Lower leg skin (tissue), 3 donors: ENCODE measurements at regions not wholly inside any gene's neighbourhood (a gene's known extent, or its start where the extent isn't known, plus 50 kb on each side); places are given as distances from the start of the nearest gene placed in this dataset.

Source experiments
- CTCF ChIP-seq, 3 donors: fragments of 450-650 bp; IDR thresholded peaks; one replicate each; pipeline ENCODE4 v1.5.1; 2016; ENCODE audit warnings: antibody characterized with exemption in 3 of 3, mild to moderate bottlenecking in 3 of 3, moderate library complexity in 2 of 3
- POLR2A ChIP-seq, 2 donors: fragments of 450-650 bp; IDR thresholded peaks; one replicate each; pipeline ENCODE4 v1.6.1; 2016 to 2017; ENCODE audit warnings: antibody characterized with exemption in 2 of 2, mild to moderate bottlenecking in 1 of 2, moderate library complexity in 1 of 2

- TF ChIP-seq CTCF (IDR thresholded peaks at IDR 0.05) (no peak), POLR2A (IDR thresholded peaks at IDR 0.05) (no peak)
Measured at GRCh38 chr11:70487160-70487559, 88.8 kb downstream of the CTTN start.
